ENCODE measurements at regions not wholly inside any gene's neighbourhood (a gene's known extent, or its start where the extent isn't known, plus 50 kb on each side); places are given as distances from the start of the nearest gene placed in this dataset.

- TF ChIP-seq, protein P1, sequence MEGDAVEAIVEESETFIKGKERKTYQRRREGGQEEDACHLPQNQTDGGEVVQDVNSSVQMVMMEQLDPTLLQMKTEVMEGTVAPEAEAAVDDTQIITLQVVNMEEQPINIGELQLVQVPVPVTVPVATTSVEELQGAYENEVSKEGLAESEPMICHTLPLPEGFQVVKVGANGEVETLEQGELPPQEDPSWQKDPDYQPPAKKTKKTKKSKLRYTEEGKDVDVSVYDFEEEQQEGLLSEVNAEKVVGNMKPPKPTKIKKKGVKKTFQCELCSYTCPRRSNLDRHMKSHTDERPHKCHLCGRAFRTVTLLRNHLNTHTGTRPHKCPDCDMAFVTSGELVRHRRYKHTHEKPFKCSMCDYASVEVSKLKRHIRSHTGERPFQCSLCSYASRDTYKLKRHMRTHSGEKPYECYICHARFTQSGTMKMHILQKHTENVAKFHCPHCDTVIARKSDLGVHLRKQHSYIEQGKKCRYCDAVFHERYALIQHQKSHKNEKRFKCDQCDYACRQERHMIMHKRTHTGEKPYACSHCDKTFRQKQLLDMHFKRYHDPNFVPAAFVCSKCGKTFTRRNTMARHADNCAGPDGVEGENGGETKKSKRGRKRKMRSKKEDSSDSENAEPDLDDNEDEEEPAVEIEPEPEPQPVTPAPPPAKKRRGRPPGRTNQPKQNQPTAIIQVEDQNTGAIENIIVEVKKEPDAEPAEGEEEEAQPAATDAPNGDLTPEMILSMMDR (IDR thresholded peaks at IDR 0.05) = no peak
- no peak for TF ChIP-seq POLR2A (IDR thresholded peaks at IDR 0.05)
Measured at GRCh38 chr12:108060903-108061302, 68.2 kb upstream of the WSCD2 start.

All from right lobe of liver (tissue), 4 donors.